B cell (primary cell): ENCODE measurements at regions not wholly inside any gene's neighbourhood (a gene's known extent, or its start where the extent isn't known, plus 50 kb on each side); places are given as distances from the start of the nearest gene placed in this dataset.
"Not testable (repeated sequence)": the region's sequence is repeated elsewhere in the genome, so short reads cannot be mapped to it uniquely, and the experiment has no call there.

ENCODE experiments used
- ATAC-seq: fragments of 200-7000 bp; cut with Tn5 transposase; one replicate; pipeline ENCODE4 v1.10.0; 2021; ENCODE audit warnings: low read depth, mild to moderate bottlenecking, moderate number of reproducible peaks, moderate library complexity
- CTCF ChIA-PET: fragments of 350-600 bp; sonication (Branson Sonifier 250); formaldehyde crosslinking; loops from one replicate; lab custom pipeline; 2021; ENCODE audit warnings: antibody characterized with exemption, inconsistent platforms; lab: Charles Lee
- POLR2A ChIA-PET: fragments of 350-600 bp; sonication (Branson Sonifier 250); formaldehyde crosslinking; loops from one replicate; lab custom pipeline; 2021; ENCODE audit warnings: antibody characterized with exemption; lab: Charles Lee
- DNase-seq: peaks from one replicate; pipeline ENCODE4 v3.0.0; 2013
- H2AFZ ChIP-seq: 2 replicates; pipeline ENCODE4 v1.6.1; 2012; ENCODE audit warnings: mild to moderate bottlenecking, low read depth, low read length; ENCODE audit not compliant: insufficient read depth, poor library complexity, severe bottlenecking
- H3K27ac ChIP-seq, 2 donors: 1 replicate in 1 of 2; 2 replicates in 1 of 2; pipeline ENCODE4 v1.5.1; 2012 to 2013; ENCODE audit warnings: low read length in 2 of 2, mild to moderate bottlenecking in 2 of 2, moderate library complexity in 1 of 2
- H3K27me3 ChIP-seq, 4 experiments: fragments of 200-600 bp in 1 of 4; sonication (generic) in 1 of 4; replicated peaks in 1 of 4; 1 replicate in 2 of 4; 2 replicates in 2 of 4; pipeline versions ENCODE4 v1.6.1 to v1.7.0; 2013 to 2016; ENCODE audit warnings: low read length in 3 of 4, mild to moderate bottlenecking in 2 of 4, mixed read lengths in 1 of 4, moderate library complexity in 1 of 4; ENCODE audit not compliant: insufficient read depth in 4 of 4, control insufficient read depth in 3 of 4; ENCODE audit errors: control extremely low read depth in 1 of 4
- H3K36me3 ChIP-seq, 2 experiments: replicated peaks in 1 of 2; 1 replicate in 1 of 2; 2 replicates in 1 of 2; pipeline versions ENCODE4 v1.6.1 to v1.7.1; 2013; ENCODE audit warnings: low read length in 1 of 2; ENCODE audit not compliant: insufficient read depth in 2 of 2, control insufficient read depth in 1 of 2; ENCODE audit errors: control extremely low read depth in 1 of 2, extremely low read depth in 1 of 2
- H3K4me1 ChIP-seq, 2 donors: fragments of 200-600 bp in 1 of 2; sonication (generic) in 1 of 2; 1 replicate in 1 of 2; 2 replicates in 1 of 2; pipeline versions ENCODE4 v1.5.1 to v1.6.1; 2013 to 2017; ENCODE audit warnings: low read length in 2 of 2; ENCODE audit not compliant: control insufficient read depth in 2 of 2, insufficient read depth in 2 of 2
- H3K4me2 ChIP-seq: replicated peaks from 2 replicates; pipeline ENCODE3; 2012; ENCODE audit warnings: mild to moderate bottlenecking, low read depth, low read length; ENCODE audit not compliant: poor library complexity, severe bottlenecking
- H3K4me3 ChIP-seq, 5 experiments: fragments of 200-600 bp in 1 of 5; sonication (generic) in 1 of 5; 1 replicate in 3 of 5; 2 replicates in 2 of 5; pipeline versions ENCODE4 v1.5.1 to v1.7.0; 2011 to 2016; ENCODE audit warnings: low read length in 4 of 5, mild to moderate bottlenecking in 4 of 5, low read depth in 2 of 5, control low read depth in 1 of 5, moderate library complexity in 1 of 5; ENCODE audit not compliant: insufficient read depth in 1 of 5; ENCODE audit errors: control extremely low read depth in 1 of 5, extremely low read depth in 1 of 5
- H3K79me2 ChIP-seq: fragments of 200-600 bp; sonication (generic); one replicate; pipeline ENCODE4 v1.6.0; 2016; ENCODE audit warnings: low read length; ENCODE audit not compliant: control insufficient read depth, insufficient read depth
- H3K9ac ChIP-seq: fragments of 200-600 bp; sonication (generic); 2 replicates; pipeline ENCODE4 v1.6.1; 2017; ENCODE audit warnings: mild to moderate bottlenecking, low read length, moderate library complexity
- H3K9me3 ChIP-seq, 3 donors: one replicate each; pipeline versions ENCODE4 v1.6.1 to v1.7.1; 2013; ENCODE audit warnings: low read length in 2 of 3; ENCODE audit not compliant: control insufficient read depth in 2 of 3, insufficient read depth in 1 of 3; ENCODE audit errors: control extremely low read depth in 1 of 3
- H4K20me1 ChIP-seq: 2 replicates; pipeline ENCODE4 v1.6.0; 2012; ENCODE audit warnings: mild to moderate bottlenecking, low read length; ENCODE audit not compliant: insufficient read depth, control insufficient read depth, poor library complexity, severe bottlenecking
- H3K27ac Mint-ChIP-seq: one replicate; pipeline ENCODE4 v1.8.0; 2021; ENCODE audit warnings: mixed read lengths
- H3K27me3 Mint-ChIP-seq: one replicate; pipeline ENCODE4 v1.8.0; 2021; ENCODE audit warnings: mixed read lengths
- H3K4me1 Mint-ChIP-seq: one replicate; pipeline ENCODE4 v1.8.0; 2021; ENCODE audit warnings: mixed read lengths
- H3K4me3 Mint-ChIP-seq: one replicate; pipeline ENCODE4 v1.8.0; 2021; ENCODE audit warnings: mixed read lengths
- H3K9me3 Mint-ChIP-seq: one replicate; pipeline ENCODE4 v1.8.0; 2022; ENCODE audit warnings: mixed read lengths; ENCODE audit not compliant: insufficient read depth
- CTCF ChIP-seq: fragments of 200-600 bp; IDR thresholded peaks from one replicate; pipeline ENCODE4 v1.8.0; 2022; ENCODE audit warnings: antibody characterized with exemption, mild to moderate bottlenecking
- EZH2 ChIP-seq: IDR thresholded peaks from 2 replicates; pipeline ENCODE4 v1.6.1; 2012; ENCODE audit warnings: borderline replicate concordance, low read depth, mild to moderate bottlenecking, moderate library complexity, low read length; ENCODE audit not compliant: insufficient read depth, poor library complexity, severe bottlenecking
- WGBS: methylation state at CpG from one replicate; pipeline ENCODE4 v1.1.5; 2013; ENCODE audit warnings: missing lambda C conversion rate; ENCODE audit not compliant: insufficient coverage; 5-methylcytosine and 5-hydroxymethylcytosine counted together
- intact Hi-C: fragments of 100-400 bp; cut with micrococcal nuclease; formaldehyde crosslinking; loops from one replicate; pipeline ENCODE4 v1.10.0; 2022

GRCh38 chr2:187024739-187025138, 175.8 kb upstream of the ZSWIM2 start:
- TF ChIP-seq EZH2: no peak
- no peak for TF ChIP-seq CTCF
- no peaks in the 10 kb centered on the region for H3K36me3 ChIP-seq
- peaks cover 0 to 20% (median 0%) of the 10 kb centered on the region in 3 donors for H3K9me3 ChIP-seq
- DNase-seq: no peak
- no peaks in the 10 kb centered on the region for H3K79me2 ChIP-seq
- H3K27ac ChIP-seq: no peak overlapping the region
- Mint-ChIP-seq H3K4me3 (no peak overlapping the region), H3K4me1 (no peaks in the 10 kb centered on the region), H3K9me3 (peaks cover 3% of the 10 kb centered on the region), H3K27ac (no peak overlapping the region), H3K27me3 (no peaks in the 10 kb centered on the region)
- no peak overlapping the region for H3K4me3 ChIP-seq
- H3K4me2 ChIP-seq: no peak overlapping the region
- POLR2A ChIA-PET: no interaction called here
- intact Hi-C loops: no loop called here
- WGBS: no CpG with 5 or more reads among the region's 4 CpGs
- H3K9ac ChIP-seq: no peak overlapping the region
- H4K20me1 ChIP-seq: no peaks in the 10 kb centered on the region
- no peaks in the 10 kb centered on the region for H3K4me1 ChIP-seq
- CTCF ChIA-PET: no interaction called here
- H2AFZ ChIP-seq: no peak overlapping the region
- no peak for ATAC-seq
- H3K27me3 ChIP-seq: no peaks in the 10 kb centered on the region

DNA sequence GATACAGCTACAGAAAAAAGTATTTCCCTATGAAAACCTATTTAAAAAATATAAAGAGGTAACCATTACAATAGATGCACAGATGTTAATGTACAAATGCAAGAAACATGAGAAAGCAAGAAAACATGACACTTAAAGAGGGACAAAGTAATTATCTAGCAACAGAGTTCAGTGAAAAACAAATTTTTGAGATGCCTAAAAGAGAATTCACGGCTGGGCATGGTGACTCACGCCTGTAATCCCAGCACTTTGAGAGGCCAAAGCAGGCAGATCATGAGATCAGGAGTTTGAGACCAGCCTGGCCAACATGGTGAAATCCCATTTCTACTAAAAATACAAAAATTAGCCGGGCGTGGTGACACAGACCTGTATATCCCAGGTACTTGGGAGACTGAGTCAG, 175.0 kb upstream of the ZSWIM2 start:
- H3K9me3 ChIP-seq: peaks cover 0 to 20% (median 0%) of the 10 kb centered on the region in 3 donors
- DNase-seq, H3K27ac ChIP-seq, H3K79me2 ChIP-seq, CTCF ChIA-PET, H3K4me3 ChIP-seq, H3K36me3 ChIP-seq, H3K9me3 Mint-ChIP-seq, H3K4me2 ChIP-seq, H3K9ac ChIP-seq, H3K27ac Mint-ChIP-seq, H4K20me1 ChIP-seq, H3K27me3 ChIP-seq, H2AFZ ChIP-seq, H3K4me1 ChIP-seq, H3K27me3 Mint-ChIP-seq, ATAC-seq, H3K4me1 Mint-ChIP-seq, POLR2A ChIA-PET, intact Hi-C loops, H3K4me3 Mint-ChIP-seq: not testable (repeated sequence)
- 78% methylated on average over 2 of the region's 4 CpGs for WGBS
